ENCODE measurements at regions not wholly inside any gene's neighbourhood (a gene's known extent, or its start where the extent isn't known, plus 50 kb on each side); places are given as distances from the start of the nearest gene placed in this dataset.

- TF ChIP-seq EZH2 (IDR thresholded peaks at IDR 0.05; ENCODE audit: borderline replicate concordance), result no peak
- TF ChIP-seq, protein P1, sequence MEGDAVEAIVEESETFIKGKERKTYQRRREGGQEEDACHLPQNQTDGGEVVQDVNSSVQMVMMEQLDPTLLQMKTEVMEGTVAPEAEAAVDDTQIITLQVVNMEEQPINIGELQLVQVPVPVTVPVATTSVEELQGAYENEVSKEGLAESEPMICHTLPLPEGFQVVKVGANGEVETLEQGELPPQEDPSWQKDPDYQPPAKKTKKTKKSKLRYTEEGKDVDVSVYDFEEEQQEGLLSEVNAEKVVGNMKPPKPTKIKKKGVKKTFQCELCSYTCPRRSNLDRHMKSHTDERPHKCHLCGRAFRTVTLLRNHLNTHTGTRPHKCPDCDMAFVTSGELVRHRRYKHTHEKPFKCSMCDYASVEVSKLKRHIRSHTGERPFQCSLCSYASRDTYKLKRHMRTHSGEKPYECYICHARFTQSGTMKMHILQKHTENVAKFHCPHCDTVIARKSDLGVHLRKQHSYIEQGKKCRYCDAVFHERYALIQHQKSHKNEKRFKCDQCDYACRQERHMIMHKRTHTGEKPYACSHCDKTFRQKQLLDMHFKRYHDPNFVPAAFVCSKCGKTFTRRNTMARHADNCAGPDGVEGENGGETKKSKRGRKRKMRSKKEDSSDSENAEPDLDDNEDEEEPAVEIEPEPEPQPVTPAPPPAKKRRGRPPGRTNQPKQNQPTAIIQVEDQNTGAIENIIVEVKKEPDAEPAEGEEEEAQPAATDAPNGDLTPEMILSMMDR (IDR thresholded peaks at IDR 0.05; ENCODE audit: poor library complexity), result no peak
Measured at GRCh38 chr2:126444512-126444911, 211.4 kb upstream of the GYPC start.
